Mammary epithelial cell (primary cell): ENCODE measurements at regions not wholly inside any gene's neighbourhood (a gene's known extent, or its start where the extent isn't known, plus 50 kb on each side); places are given as distances from the start of the nearest gene placed in this dataset.

Experiments used
- EZH2 ChIP-seq: IDR thresholded peaks from 2 replicates; pipeline ENCODE4 v1.6.1; 2012; ENCODE audit warnings: low read length, inconsistent platforms, borderline replicate concordance
- TF ChIP-seq, protein P1 (sequence below), 2 donors: IDR thresholded peaks in 1 of 2; conservative IDR thresholded peaks in 1 of 2; 2 replicates each; pipeline ENCODE4 v1.5.1; 2011 to 2012; ENCODE audit warnings: inconsistent platforms in 2 of 2, low read length in 2 of 2, mild to moderate bottlenecking in 2 of 2, control low read depth in 1 of 2, low read depth in 1 of 2; ENCODE audit not compliant: insufficient read depth in 1 of 2; ENCODE audit errors: extremely low read depth in 1 of 2

DNA sequence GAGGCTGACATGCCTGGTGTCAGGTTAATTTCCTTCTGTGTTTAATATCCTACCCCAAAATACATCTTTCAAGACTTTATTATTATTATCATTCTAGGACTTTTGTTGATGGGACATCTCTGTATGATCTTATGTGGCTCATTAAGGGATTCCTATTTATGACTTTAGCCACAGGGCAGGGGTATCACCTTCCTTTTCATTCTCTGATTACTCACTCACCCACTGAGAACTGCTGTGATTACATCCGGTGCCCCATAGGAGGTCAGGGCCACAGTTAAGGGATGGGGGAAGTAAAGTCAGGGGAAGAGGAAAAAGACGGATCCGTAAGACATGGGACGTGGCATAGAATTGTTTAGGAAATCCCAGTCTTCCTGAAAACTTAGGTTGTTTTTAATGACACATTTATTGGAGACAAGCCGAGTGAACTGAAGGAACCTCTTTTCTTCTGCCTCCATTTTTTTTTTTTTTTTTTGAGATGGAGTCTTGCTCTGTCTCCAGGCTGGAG lies 61.0 kb upstream of the PITRM1 start:
- TF ChIP-seq, protein P1, sequence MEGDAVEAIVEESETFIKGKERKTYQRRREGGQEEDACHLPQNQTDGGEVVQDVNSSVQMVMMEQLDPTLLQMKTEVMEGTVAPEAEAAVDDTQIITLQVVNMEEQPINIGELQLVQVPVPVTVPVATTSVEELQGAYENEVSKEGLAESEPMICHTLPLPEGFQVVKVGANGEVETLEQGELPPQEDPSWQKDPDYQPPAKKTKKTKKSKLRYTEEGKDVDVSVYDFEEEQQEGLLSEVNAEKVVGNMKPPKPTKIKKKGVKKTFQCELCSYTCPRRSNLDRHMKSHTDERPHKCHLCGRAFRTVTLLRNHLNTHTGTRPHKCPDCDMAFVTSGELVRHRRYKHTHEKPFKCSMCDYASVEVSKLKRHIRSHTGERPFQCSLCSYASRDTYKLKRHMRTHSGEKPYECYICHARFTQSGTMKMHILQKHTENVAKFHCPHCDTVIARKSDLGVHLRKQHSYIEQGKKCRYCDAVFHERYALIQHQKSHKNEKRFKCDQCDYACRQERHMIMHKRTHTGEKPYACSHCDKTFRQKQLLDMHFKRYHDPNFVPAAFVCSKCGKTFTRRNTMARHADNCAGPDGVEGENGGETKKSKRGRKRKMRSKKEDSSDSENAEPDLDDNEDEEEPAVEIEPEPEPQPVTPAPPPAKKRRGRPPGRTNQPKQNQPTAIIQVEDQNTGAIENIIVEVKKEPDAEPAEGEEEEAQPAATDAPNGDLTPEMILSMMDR (conservative IDR thresholded peaks at IDR 0.05 in 1 of 2, IDR thresholded peaks at IDR 0.05 in 1 of 2; ENCODE audit: extremely low read depth in 1 of 2, insufficient read depth in 1 of 2, low read depth in 1 of 2, low read length in 2 of 2), result no peak
- TF ChIP-seq EZH2, result no peak
